NCI-H526 (cell line): ENCODE measurements at regions not wholly inside any gene's neighbourhood (a gene's known extent, or its start where the extent isn't known, plus 50 kb on each side); places are given as distances from the start of the nearest gene placed in this dataset.
"Not testable (repeated sequence)": the region's sequence is repeated elsewhere in the genome, so short reads cannot be mapped to it uniquely, and the experiment has no call there.

Experiments
- DNase-seq, 2 experiments: peaks; one replicate each; lab custom pipeline; 2025; lab: John Stamatoyannopoulos, UW

GRCh38 chr22:47303161-47303890 is 540.9 kb downstream of the TBC1D22A start:
- DNase-seq, result no peak

GRCh38 chr22:47302587-47302986 is 540.1 kb downstream of the TBC1D22A start:
- DNase-seq, result not testable (repeated sequence)

GRCh38 chr22:47301820-47302475 is 539.5 kb downstream of the TBC1D22A start:
- DNase-seq, result no peak

- no peak for DNase-seq
Measured at GRCh38 chr22:47300698-47301405, 538.4 kb downstream of the TBC1D22A start.

DNA sequence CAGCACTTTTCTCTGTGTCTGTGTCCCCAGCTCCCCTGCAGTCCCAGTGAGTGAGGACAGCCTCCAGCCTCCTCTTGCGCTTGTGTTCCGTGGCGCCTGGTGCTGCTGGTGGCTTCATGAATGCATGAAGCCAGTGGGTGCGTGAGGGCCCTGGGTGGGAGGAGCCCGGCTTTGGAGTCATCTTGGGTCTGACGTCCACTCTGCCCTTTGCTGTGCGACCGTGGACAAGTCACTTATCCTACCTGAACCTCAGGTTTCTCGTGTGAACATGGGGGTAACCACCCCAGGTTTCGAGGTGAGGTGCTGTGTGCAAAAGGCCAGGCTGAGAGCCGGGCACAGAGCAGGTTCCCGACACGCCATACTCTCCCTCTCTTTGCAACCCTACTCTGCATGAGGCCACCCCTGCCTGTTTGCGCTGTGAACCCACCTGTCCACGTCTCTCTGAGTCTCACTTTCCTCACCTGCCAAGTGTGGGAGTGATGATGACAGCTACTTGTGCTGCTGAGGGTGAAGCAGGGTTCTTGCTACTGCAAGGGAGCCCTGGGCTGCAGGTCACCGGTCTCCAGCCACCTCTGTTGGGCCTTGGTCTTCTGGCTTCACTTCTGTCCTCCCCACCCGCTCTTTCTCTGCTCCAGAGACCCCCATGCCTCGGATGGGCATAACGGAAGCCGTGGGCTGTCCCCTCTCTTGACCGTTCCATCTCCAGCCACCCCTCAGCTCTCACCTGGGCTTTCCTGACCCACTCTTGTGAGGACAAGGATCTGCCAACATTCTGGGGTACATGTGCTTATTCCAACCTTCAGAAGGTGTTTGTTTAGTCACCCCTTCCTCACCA is 537.6 kb downstream of the TBC1D22A start:
- DNase-seq, result no peak

DNA sequence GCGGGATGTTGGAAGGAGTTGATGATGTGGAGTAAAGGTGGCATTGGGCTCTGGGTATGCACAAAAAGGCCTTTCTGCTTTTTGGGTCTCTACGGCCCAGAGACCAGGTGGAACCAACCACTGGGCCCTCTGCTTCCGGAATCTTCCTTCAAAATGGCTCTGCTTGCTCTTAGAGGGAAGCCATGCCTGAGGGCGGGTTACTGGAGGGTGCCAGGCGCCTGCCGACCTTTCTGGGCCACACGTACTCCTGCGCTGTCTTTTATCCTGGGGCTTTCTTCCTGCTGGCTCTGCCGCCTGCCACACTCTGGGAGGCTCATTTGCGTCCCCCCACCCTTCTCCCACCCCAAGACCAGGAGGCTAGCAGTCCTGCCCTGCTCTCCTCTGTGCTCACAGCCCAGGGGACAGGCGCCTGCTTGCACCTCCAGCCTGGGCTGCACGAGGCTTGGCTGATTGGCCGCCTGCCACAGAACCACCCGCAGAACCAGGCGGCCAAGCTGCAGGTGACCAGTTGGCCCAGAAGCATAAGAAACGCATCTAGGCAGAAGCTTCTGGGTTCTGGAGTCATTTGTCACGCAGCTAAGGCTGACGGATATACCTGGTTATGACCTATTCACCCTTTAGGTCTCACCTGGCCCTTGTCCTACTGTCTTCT is 536.9 kb downstream of the TBC1D22A start:
- DNase-seq, result no peak

DNA sequence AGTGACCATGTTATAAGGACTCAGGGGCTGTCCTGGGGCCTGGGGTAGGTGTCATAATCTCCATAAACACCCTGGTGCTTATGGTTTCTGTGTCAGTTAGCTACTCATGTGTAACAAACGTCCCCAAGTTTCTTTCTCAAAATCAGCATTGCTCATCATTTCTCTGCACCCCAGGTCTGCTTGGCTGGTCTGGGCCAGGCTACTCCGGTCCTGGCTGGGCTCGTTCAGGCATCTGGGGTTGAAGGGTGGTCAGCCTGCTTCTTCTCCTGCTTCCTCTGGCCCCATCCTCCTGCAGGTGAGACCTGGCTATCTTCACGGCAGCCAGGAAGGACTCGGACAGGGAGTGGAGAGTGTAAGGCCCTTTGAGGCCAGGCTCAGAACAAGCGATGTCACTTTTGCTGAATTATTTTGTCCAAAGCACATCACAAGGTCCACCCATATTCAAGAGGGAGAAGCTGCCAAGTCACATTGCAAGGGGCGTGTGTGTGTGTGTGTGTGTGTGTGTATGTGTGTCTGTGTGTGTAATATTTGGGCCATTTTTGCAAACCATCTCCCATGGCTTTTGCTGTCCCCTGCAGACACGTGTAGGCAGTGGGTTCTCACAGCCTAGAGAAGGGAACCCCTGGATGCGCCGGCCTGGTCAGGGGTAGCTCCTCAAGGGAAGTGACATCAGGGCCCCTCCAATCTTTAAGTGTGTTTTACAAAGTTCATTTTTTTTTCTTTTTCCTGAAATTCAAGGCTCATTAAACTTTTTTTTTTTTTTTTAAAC is 535.8 kb downstream of the TBC1D22A start:
- no peak for DNase-seq

GRCh38 chr22:47297261-47298016 is 535.0 kb downstream of the TBC1D22A start:
- no peak for DNase-seq

DNA sequence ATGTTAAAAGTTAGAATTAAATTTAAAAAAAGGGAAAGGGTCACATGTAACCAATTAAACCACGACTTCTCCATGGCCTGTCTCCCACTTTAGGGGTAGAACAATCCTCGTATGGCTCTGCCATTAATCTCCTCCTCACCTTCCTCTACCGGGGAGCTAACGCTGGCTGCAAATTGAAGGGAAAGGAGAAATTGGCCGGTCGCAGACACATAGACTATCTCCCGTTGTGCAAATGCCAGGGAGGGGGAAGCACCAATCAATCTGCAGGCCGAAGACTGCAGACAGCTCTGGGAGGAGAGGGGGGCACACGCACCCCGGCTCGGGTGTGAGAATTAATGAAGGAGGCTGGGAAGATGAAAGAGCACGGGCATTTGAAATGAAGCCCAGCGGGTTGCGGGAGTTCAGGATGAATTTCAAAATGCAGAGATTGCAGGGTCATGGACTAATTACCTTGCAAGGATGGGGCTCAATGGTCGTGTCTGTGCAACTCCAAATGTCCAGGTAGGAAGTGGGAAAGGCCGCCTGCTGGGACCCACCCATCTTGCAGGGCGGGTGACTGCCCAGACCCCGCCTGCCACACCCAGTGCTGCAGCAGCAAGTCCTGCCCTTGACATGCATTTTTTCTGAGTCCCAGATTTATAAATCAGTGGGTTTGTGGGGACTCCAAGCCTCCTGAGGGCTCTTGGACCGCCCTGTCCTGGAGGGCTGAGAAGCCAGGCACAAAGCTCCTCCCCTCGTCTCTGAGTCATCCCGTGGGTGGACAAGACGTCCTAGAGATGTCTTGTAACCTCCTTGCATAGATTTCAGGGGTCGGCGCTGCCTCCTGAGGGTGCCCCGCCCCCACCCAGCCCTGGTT is 534.2 kb downstream of the TBC1D22A start:
- no peak for DNase-seq

DNA sequence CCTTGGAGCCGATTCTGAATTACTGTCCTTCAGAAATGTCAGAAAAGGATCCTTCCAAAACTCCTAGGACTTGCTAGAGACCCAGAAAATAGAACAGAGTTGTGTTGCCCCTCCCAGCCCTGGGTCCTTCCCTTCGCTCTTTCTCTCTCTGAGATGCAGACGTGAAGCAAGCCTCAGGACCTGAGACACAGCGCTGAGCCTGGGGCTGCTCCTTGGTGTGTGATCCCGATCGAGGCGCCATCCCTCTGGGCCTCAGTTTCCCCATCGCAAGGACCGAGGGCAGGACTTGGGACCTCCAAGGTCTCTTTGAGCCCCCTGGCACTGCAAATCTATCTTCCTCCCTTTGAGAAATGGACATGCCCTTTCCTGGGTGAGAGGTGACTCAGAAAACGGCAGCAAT is 533.5 kb downstream of the TBC1D22A start:
- no peak for DNase-seq

- no peak for DNase-seq
Measured at GRCh38 chr22:47295226-47295901, 532.9 kb downstream of the TBC1D22A start.

GRCh38 chr22:47294576-47294975 is 532.1 kb downstream of the TBC1D22A start:
- DNase-seq, result no peak

- DNase-seq, result no peak
Measured at GRCh38 chr22:47294222-47294532, 531.7 kb downstream of the TBC1D22A start.

GRCh38 chr22:47293368-47294221 is 531.1 kb downstream of the TBC1D22A start:
- no peak for DNase-seq

GRCh38 chr22:47292546-47293320 is 530.3 kb downstream of the TBC1D22A start:
- DNase-seq, result no peak

DNA sequence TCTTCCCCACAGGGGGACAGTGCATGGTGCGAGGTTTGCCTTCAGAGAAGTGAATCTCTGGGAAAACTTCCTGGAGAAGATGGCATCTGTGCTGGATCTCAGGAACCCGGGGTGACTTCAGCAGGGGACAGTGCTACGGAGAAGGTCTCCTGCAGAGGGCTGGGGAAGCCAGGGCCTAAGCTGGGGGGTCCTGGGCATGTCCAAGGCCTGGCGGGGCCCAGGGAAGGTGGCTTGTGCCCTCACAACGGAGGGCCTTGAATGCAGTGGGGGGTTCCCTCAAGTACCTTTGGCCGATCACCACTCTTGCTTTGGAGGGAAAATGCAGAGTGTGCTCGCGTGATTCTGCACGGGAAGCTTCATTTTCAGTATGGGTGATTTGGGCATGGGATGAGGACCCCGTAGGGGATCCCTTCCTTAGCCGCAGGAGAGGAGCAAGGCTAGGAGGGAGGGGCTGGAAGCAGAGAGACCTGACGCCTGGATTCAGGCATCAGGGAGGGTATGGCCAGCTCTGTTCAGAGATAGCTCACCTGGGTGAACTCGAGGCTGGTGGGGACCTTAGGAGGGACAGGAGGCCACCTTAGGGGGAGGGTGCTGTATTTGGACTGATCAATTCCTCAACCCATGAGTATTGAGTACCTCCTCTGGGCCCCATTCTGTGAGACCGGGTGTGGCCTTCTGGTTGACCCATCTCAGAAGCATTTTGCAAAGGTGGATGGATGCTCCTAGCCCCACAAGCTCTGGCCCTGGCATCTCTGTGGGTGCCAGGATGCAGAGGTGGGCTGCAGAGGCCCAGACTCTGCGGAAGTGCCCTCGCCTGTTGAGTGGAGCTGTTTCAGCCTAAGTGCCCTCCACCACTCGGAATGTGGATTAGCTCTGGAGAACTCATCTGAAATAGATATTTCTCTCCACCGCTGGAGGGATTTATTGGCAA is 529.4 kb downstream of the TBC1D22A start:
- DNase-seq, result no peak
